HFFc6 (cell line): ENCODE measurements at regions not wholly inside any gene's neighbourhood (a gene's known extent, or its start where the extent isn't known, plus 50 kb on each side); places are given as distances from the start of the nearest gene placed in this dataset.

ENCODE experiments used
- DNase-seq: peaks from one replicate; pipeline ENCODE4 v3.0.0-alpha.2; 2018
- H3K27ac Mint-ChIP-seq: 2 replicates; pipeline ENCODE4 v1.8.0; 2020; ENCODE audit warnings: mild to moderate bottlenecking, mixed read lengths
- H3K27me3 Mint-ChIP-seq: 2 replicates; pipeline ENCODE4 v1.8.0; 2021; ENCODE audit warnings: mild to moderate bottlenecking, moderate library complexity, mixed read lengths; ENCODE audit not compliant: insufficient read depth
- H3K36me3 Mint-ChIP-seq: 2 replicates; pipeline ENCODE4 v1.8.0; 2021; ENCODE audit warnings: low read depth, mixed read lengths
- H3K4me1 Mint-ChIP-seq: 2 replicates; pipeline ENCODE4 v1.8.0; 2020; ENCODE audit warnings: low read depth, mixed read lengths
- H3K4me3 Mint-ChIP-seq: 2 replicates; pipeline ENCODE4 v1.8.0; 2020; ENCODE audit warnings: mild to moderate bottlenecking, moderate library complexity, mixed read lengths
- H3K9me3 Mint-ChIP-seq: 2 replicates; pipeline ENCODE4 v1.8.0; 2020; ENCODE audit warnings: mild to moderate bottlenecking, mixed read lengths
- CTCF ChIP-seq: fragments of 200-600 bp; sonication (generic); IDR thresholded peaks from 2 replicates; pipeline ENCODE4 v1.5.0; 2021; ENCODE audit warnings: antibody characterized with exemption, mild to moderate bottlenecking

GRCh38 chr1:181155339-181155738 lies 66.8 kb downstream of the IER5 start:
- Mint-ChIP-seq H3K9me3 (no peaks in the 10 kb centered on the region), H3K4me3 (no peak overlapping the region), H3K27me3 (peaks cover 4% of the 10 kb centered on the region), H3K4me1 (peaks cover 35% of the 10 kb centered on the region), H3K36me3 (no peaks in the 10 kb centered on the region), H3K27ac (no peak overlapping the region)
- no peak for DNase-seq
- TF ChIP-seq CTCF, result no peak

- TF ChIP-seq CTCF, result no peak
- DNase-seq, result no peak
- Mint-ChIP-seq H3K9me3 (peaks cover 19% of the 10 kb centered on the region), H3K27me3 (no peaks in the 10 kb centered on the region; the same call in 1 of the 2 replicates), H3K27ac (no peak overlapping the region), H3K4me3 (no peak overlapping the region), H3K36me3 (peaks cover 17% of the 10 kb centered on the region), H3K4me1 (peaks cover 12% of the 10 kb centered on the region)
Observed at GRCh38 chr1:181159451-181160140, 71.1 kb downstream of the IER5 start.

- Mint-ChIP-seq H3K36me3 (peaks cover 17% of the 10 kb centered on the region), H3K27me3 (no peaks in the 10 kb centered on the region; the same call in 1 of the 2 replicates), H3K27ac (no peak overlapping the region), H3K4me1 (peaks cover 12% of the 10 kb centered on the region), H3K4me3 (no peak overlapping the region), H3K9me3 (peaks cover 19% of the 10 kb centered on the region)
- no peak for DNase-seq
- TF ChIP-seq CTCF, result no peak
Observed at GRCh38 chr1:181160322-181160721, 71.8 kb downstream of the IER5 start.

- no peak overlapping the region for H3K27ac Mint-ChIP-seq
- no peak for TF ChIP-seq CTCF
- no peaks in the 10 kb centered on the region; the same call in 1 of the 2 replicates for H3K27me3 Mint-ChIP-seq
- H3K4me3 Mint-ChIP-seq, result no peak overlapping the region
- peaks cover 19% of the 10 kb centered on the region for H3K9me3 Mint-ChIP-seq
- peaks cover 17% of the 10 kb centered on the region for H3K36me3 Mint-ChIP-seq
- peaks cover 13% of the 10 kb centered on the region for H3K4me1 Mint-ChIP-seq
- DNase-seq, result no peak
Observed at GRCh38 chr1:181160998-181161870, 72.7 kb downstream of the IER5 start.

- H3K27ac Mint-ChIP-seq, result no peak overlapping the region
- H3K27me3 Mint-ChIP-seq, result no peaks in the 10 kb centered on the region; the same call in 1 of the 2 replicates
- no peak for TF ChIP-seq CTCF
- peaks cover 18% of the 10 kb centered on the region for H3K4me1 Mint-ChIP-seq
- DNase-seq, result no peak
- H3K9me3 Mint-ChIP-seq, result peaks cover 19% of the 10 kb centered on the region
- no peak overlapping the region for H3K4me3 Mint-ChIP-seq
- peaks cover 17% of the 10 kb centered on the region for H3K36me3 Mint-ChIP-seq
Observed at GRCh38 chr1:181163662-181164061, 75.2 kb downstream of the IER5 start.
